ENCODE measurements at regions not wholly inside any gene's neighbourhood (a gene's known extent, or its start where the extent isn't known, plus 50 kb on each side); places are given as distances from the start of the nearest gene placed in this dataset.

GRCh38 chr11:10934293-10934860 lies 76.5 kb upstream of the ZBED5 start:
- Histone ChIP-seq H3K27me3 (no peaks in the 10 kb centered on the region), H3K4me3 (ENCODE audit: low read depth, low read length) (peak overlapping the region; percentile 57)
- no peak for DNase-seq

DNA sequence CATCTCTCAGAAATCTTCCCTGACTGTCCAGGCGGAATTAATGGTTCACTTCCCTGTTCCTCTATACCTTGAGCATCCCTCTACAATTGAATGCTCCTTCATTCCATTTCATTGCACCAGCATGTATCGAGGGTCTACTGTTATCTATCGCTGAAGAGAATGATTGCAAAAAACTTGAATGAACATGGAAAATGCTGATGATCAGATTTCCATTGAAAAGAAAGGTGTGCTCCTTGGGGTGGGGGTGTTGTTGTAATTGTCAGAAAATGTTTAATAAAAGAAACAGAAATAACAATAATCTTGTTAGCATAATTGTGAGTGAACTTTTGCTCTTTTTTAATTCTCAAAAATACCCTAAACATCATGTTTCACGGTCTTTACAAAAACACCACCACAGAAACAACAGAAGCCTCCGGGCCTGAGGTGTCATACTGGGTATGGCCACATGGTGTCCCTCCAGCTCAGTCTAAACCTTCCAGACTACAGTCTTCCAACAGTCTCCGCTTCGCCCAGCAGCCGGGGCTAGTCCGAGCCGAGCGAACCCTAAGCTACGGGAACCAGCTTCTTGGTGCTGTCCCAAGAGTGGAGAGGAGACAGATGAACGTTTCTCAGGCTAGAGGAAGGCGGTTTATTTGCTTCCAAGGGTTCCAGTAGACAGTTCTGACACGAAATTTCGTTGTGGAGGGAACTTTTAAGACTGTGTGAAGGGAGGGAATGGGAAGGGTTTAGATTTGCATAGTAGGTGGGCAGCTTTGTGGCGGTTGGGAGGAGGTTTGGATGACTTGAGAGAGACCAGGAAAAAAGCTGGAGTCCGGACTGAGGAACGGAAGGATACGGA lies 75.8 kb upstream of the ZBED5 start:
- H3K27me3 ChIP-seq = no peaks in the 10 kb centered on the region
- no peaks in the 10 kb centered on the region for H3K36me3 ChIP-seq
- H3K9me3 ChIP-seq = no peaks in the 10 kb centered on the region
- no peaks in the 10 kb centered on the region for H3K4me1 ChIP-seq
- TF ChIP-seq CTCF (IDR thresholded peaks at IDR 0.05; ENCODE audit: low read depth, low read length) = peak; percentile 83
- peak; percentile 80 for DNase-seq
- peak overlapping the region; percentile 57 for H3K4me3 ChIP-seq (ENCODE audit: low read depth, low read length)

More at GRCh38 chr11:10934293-10934860, 76.5 kb upstream of the ZBED5 start:
- Histone ChIP-seq H3K4me1 (no peaks in the 10 kb centered on the region), H3K9me3 (no peaks in the 10 kb centered on the region), H3K36me3 (no peaks in the 10 kb centered on the region)
- TF ChIP-seq CTCF (IDR thresholded peaks at IDR 0.05; ENCODE audit: low read depth, low read length) = no peak

DNA sequence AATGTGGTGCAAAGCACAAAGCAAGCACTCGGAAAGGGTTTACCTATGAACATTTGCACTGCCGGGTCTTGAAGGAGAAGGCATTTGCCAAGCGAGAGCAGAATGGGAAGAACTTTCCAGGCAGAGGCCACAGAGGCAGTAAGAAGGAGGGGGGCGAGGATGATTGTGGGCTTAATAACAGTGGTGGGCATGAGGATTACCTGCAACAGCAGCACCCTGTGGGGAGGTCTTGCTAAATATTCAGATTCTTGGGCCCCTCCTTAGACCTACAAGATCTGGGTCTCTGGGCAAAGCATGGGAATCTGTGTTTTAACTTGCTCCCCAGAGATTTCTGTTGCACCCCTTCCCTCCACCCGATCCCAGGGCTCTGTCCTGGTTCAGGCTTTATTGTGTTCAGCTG lies 75.1 kb upstream of the ZBED5 start:
- H3K4me3 ChIP-seq (ENCODE audit: low read depth, low read length) = no peak overlapping the region
- no peak for DNase-seq
- H3K9me3 ChIP-seq = no peaks in the 10 kb centered on the region
- no peaks in the 10 kb centered on the region for H3K27me3 ChIP-seq
- H3K36me3 ChIP-seq = no peaks in the 10 kb centered on the region
- TF ChIP-seq CTCF (IDR thresholded peaks at IDR 0.05; ENCODE audit: low read depth, low read length) = no peak
- H3K4me1 ChIP-seq = no peaks in the 10 kb centered on the region

DNA sequence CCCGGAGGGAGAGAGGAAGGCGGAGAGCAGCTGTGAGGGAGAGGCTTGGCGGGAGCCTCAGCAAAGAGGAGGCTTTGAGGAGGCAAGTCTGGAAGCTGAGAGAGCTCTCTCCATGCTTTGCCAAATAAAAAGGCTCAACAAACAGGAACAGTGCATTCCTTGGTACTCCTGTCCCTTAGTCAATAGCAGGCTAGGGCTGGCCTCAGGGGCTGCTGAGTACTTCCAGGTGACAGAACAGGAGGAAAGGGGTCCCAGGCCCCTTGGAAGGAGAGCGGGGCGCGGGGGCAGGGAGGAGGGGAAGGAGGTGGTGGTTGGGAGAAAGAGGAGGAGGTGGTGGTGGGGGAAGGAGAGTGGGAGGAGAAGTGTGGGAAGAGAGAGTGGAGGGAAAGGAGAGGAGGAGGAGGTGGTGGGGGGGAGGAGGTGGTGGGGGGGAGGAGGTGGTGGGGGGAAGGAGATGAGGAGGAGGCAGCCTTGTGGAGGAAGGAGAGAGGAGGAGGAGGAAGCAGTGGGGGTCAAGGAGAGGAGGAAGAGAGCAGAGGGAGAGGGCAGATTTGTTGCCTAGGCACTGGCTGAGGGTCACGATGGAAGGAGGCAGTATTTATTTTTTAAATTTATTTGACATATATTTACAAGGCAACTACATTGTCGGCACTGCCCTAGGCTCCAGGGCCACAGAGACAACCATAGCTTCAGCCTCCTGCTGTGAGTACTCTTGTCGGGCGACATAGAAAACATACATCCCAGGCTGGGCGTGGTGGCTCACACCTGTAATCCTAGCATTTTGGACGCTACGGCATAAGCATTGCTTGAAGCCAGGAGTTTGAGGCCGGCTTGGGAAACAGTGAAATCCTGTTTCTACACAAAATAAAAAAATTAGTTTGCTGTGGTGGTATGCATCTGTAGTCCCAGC lies 74.2 kb upstream of the ZBED5 start:
- no peak for DNase-seq
- Histone ChIP-seq H3K9me3 (no peaks in the 10 kb centered on the region), H3K4me3 (ENCODE audit: low read depth, low read length) (peak overlapping the region; percentile 59), H3K27me3 (no peaks in the 10 kb centered on the region), H3K4me1 (no peaks in the 10 kb centered on the region), H3K36me3 (no peaks in the 10 kb centered on the region)
- no peak for TF ChIP-seq CTCF (IDR thresholded peaks at IDR 0.05; ENCODE audit: low read depth, low read length)

DNA sequence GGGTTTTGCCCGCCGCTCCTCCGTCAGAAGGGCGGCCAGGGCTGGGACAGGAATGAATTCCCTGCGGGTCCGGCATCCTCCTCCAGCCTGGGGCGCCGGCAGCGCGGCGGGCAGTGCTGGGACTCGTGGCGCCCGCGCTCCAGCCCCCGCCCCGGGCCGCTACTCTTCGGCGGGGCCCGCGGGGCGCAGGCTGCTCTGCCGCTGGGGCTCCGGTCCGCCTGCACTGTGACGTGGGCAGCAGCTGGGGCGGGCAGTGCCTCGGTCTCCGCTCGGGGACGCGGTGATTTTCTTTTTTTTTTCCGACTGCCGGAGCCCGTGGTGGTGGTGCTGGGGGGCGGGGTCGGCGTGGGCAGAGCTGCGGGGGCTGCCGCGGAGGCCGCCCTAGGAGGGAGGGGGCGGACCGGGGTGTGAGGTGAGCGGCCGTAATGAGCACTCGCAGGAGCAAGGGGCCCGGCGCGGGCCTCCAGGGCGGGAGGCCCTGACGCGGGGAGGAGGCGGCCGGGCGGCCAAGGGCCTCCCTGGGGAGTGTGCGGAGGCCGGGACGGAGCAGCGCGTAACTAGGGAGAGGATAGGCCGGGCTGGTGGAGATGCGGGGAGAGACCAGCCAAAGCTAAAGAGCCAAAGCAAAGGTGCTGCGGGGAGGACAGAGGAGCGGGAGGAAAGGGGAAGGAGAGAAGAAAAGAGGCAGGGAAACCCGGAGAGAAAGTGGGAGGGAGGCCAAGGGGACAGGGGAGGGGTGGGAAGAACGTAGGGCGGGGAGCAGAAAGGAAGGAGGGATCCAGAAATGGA lies 73.3 kb upstream of the ZBED5 start:
- peak overlapping the region; percentile 59 for H3K4me3 ChIP-seq (ENCODE audit: low read depth, low read length)
- TF ChIP-seq CTCF (IDR thresholded peaks at IDR 0.05; ENCODE audit: low read depth, low read length) = no peak
- no peaks in the 10 kb centered on the region for H3K27me3 ChIP-seq
- DNase-seq = peak; percentile 59
- H3K36me3 ChIP-seq = no peaks in the 10 kb centered on the region
- no peaks in the 10 kb centered on the region for H3K9me3 ChIP-seq
- no peaks in the 10 kb centered on the region for H3K4me1 ChIP-seq
